K562 (cell line): ENCODE measurements at regions not wholly inside any gene's neighbourhood (a gene's known extent, or its start where the extent isn't known, plus 50 kb on each side); places are given as distances from the start of the nearest gene placed in this dataset.

Source experiments
- CBFB ChIP-seq: sonication (generic); formaldehyde crosslinking; IDR thresholded peaks from 2 replicates; pipeline ENCODE4 v1.4.0; 2020; ENCODE audit warnings: mild to moderate bottlenecking, missing genetic modification reagents
- CREB1 ChIP-seq, 2 experiments: sonication (generic) in 1 of 2; formaldehyde crosslinking in 1 of 2; IDR thresholded peaks; 2 replicates each; pipeline versions ENCODE4 v1.6.1 to v1.8.0; 2012 to 2022; ENCODE audit warnings: inconsistent platforms in 1 of 2, mild to moderate bottlenecking in 1 of 2, missing genetic modification reagents in 1 of 2, moderate library complexity in 1 of 2
- ELF2 ChIP-seq: fragments of 250-450 bp; sonication (Bioruptor Pico); IDR thresholded peaks from 2 replicates; pipeline ENCODE4 v1.5.0; 2021; ENCODE audit warnings: mild to moderate bottlenecking
- TF ChIP-seq, protein P1 (sequence below), 2 experiments: fragments of 450-650 bp; formaldehyde crosslinking in 1 of 2; IDR thresholded peaks; 2 replicates each; pipeline versions ENCODE4 v1.4.0 to v1.6.1; 2014 to 2020; ENCODE audit warnings: mild to moderate bottlenecking in 2 of 2, borderline replicate concordance in 1 of 2, low read depth in 1 of 2
- TF ChIP-seq, protein P2 (sequence below), 2 experiments: fragments of 450-650 bp in 1 of 2; sonication (generic) in 1 of 2; formaldehyde crosslinking in 1 of 2; IDR thresholded peaks in 1 of 2; conservative IDR thresholded peaks in 1 of 2; 2 replicates each; pipeline versions ENCODE4 v1.6.1 to v1.8.1; 2016 to 2023; ENCODE audit warnings: mild to moderate bottlenecking in 2 of 2, moderate library complexity in 2 of 2, inconsistent platforms in 1 of 2, missing genetic modification reagents in 1 of 2
- TF ChIP-seq, protein P3 (sequence below), 3 experiments: IDR thresholded peaks in 2 of 3; conservative IDR thresholded peaks in 1 of 3; 2 replicates each; pipeline ENCODE4 v1.5.1; 2011 to 2012; ENCODE audit warnings: low read length in 3 of 3, mild to moderate bottlenecking in 3 of 3, control low read depth in 2 of 3, improper control_type of control experiment in 1 of 3, inconsistent platforms in 1 of 3, low read depth in 1 of 3, mixed read lengths in 1 of 3, moderate library complexity in 1 of 3; ENCODE audit not compliant: insufficient read depth in 2 of 3

DNA sequence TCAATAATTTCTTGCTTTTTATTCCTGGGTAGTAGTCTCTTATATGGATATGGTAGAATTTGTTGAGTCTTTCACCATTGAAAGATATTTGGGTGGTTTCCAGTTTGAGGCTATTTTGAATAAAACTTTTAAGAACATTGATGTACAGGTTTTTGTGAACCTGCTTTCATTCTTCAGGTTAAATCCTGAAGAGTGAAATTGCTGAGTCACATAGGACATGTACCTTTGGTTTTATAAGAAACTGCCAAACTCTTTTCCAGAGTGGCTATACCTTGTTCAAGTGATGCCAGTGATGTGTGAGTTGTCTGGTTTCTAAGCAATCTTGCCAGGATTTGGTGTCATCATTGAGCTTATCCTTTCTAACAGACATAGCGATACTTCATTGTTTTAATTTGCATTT, 184.6 kb upstream of the PZP start:
- TF ChIP-seq, protein P1, sequence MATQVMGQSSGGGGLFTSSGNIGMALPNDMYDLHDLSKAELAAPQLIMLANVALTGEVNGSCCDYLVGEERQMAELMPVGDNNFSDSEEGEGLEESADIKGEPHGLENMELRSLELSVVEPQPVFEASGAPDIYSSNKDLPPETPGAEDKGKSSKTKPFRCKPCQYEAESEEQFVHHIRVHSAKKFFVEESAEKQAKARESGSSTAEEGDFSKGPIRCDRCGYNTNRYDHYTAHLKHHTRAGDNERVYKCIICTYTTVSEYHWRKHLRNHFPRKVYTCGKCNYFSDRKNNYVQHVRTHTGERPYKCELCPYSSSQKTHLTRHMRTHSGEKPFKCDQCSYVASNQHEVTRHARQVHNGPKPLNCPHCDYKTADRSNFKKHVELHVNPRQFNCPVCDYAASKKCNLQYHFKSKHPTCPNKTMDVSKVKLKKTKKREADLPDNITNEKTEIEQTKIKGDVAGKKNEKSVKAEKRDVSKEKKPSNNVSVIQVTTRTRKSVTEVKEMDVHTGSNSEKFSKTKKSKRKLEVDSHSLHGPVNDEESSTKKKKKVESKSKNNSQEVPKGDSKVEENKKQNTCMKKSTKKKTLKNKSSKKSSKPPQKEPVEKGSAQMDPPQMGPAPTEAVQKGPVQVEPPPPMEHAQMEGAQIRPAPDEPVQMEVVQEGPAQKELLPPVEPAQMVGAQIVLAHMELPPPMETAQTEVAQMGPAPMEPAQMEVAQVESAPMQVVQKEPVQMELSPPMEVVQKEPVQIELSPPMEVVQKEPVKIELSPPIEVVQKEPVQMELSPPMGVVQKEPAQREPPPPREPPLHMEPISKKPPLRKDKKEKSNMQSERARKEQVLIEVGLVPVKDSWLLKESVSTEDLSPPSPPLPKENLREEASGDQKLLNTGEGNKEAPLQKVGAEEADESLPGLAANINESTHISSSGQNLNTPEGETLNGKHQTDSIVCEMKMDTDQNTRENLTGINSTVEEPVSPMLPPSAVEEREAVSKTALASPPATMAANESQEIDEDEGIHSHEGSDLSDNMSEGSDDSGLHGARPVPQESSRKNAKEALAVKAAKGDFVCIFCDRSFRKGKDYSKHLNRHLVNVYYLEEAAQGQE (IDR thresholded peaks at IDR 0.05; ENCODE audit: borderline replicate concordance): no peak
- TF ChIP-seq, protein P1 (CRISPR knock-in tag; IDR thresholded peaks at IDR 0.05; ENCODE audit: low read depth): no peak
- TF ChIP-seq CBFB (CRISPR knock-in tag) (no peak), ELF2 (CRISPR knock-in tag) (no peak), CREB1 (IDR thresholded peaks at IDR 0.05) (no peak), CREB1 (CRISPR knock-in tag; IDR thresholded peaks at IDR 0.05) (no peak)
- TF ChIP-seq, protein P2, sequence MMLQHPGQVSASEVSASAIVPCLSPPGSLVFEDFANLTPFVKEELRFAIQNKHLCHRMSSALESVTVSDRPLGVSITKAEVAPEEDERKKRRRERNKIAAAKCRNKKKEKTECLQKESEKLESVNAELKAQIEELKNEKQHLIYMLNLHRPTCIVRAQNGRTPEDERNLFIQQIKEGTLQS (IDR thresholded peaks at IDR 0.05): no peak
- TF ChIP-seq, protein P2 (CRISPR knock-in tag; conservative IDR thresholded peaks at IDR 0.05): no peak
- TF ChIP-seq, protein P3, sequence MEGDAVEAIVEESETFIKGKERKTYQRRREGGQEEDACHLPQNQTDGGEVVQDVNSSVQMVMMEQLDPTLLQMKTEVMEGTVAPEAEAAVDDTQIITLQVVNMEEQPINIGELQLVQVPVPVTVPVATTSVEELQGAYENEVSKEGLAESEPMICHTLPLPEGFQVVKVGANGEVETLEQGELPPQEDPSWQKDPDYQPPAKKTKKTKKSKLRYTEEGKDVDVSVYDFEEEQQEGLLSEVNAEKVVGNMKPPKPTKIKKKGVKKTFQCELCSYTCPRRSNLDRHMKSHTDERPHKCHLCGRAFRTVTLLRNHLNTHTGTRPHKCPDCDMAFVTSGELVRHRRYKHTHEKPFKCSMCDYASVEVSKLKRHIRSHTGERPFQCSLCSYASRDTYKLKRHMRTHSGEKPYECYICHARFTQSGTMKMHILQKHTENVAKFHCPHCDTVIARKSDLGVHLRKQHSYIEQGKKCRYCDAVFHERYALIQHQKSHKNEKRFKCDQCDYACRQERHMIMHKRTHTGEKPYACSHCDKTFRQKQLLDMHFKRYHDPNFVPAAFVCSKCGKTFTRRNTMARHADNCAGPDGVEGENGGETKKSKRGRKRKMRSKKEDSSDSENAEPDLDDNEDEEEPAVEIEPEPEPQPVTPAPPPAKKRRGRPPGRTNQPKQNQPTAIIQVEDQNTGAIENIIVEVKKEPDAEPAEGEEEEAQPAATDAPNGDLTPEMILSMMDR (IDR thresholded peaks at IDR 0.05 in 2 of 3, conservative IDR thresholded peaks at IDR 0.05 in 1 of 3; ENCODE audit: insufficient read depth in 2 of 3, low read depth in 1 of 3, low read length in 3 of 3): no peak
